PC-3 (cell line): ENCODE measurements at regions not wholly inside any gene's neighbourhood (a gene's known extent, or its start where the extent isn't known, plus 50 kb on each side); places are given as distances from the start of the nearest gene placed in this dataset.

ENCODE experiments used
- CTCF ChIP-seq: fragments of 300-600 bp; sonication (generic); conservative IDR thresholded peaks from 2 replicates; pipeline ENCODE4 v1.5.1; 2017; ENCODE audit warnings: antibody characterized with exemption, low read depth, mild to moderate bottlenecking, low read length
- EZH2 ChIP-seq: fragments of 300-600 bp; sonication (generic); IDR thresholded peaks from one replicate; pipeline ENCODE4 v1.6.1; 2017; ENCODE audit warnings: antibody characterized with exemption, mild to moderate bottlenecking, low read length; ENCODE audit not compliant: unreplicated experiment

- no peak for TF ChIP-seq CTCF
- no peak for TF ChIP-seq EZH2
These were observed 406.8 kb upstream of the SULF2 start for GRCh38 chr20:48192109-48192508.
